Fibroblast of lung (primary cell): ENCODE measurements at regions not wholly inside any gene's neighbourhood (a gene's known extent, or its start where the extent isn't known, plus 50 kb on each side); places are given as distances from the start of the nearest gene placed in this dataset.

Experiments used
- CTCF ChIP-seq, 2 donors: IDR thresholded peaks in 1 of 2; conservative IDR thresholded peaks in 1 of 2; 1 replicate in 1 of 2; 2 replicates in 1 of 2; pipeline ENCODE4 v1.5.1; 2011 to 2012; ENCODE audit warnings: low read length in 2 of 2, control low read depth in 1 of 2, inconsistent platforms in 1 of 2, low read depth in 1 of 2, mild to moderate bottlenecking in 1 of 2
- EZH2 ChIP-seq: IDR thresholded peaks from 2 replicates; pipeline ENCODE4 v1.5.1; 2012; ENCODE audit warnings: low read length, control low read depth, mild to moderate bottlenecking; ENCODE audit errors: missing control alignments

- TF ChIP-seq CTCF (conservative IDR thresholded peaks at IDR 0.05 in 1 of 2, IDR thresholded peaks at IDR 0.05 in 1 of 2; ENCODE audit: low read depth in 1 of 2, low read length in 2 of 2), result no peak
- TF ChIP-seq EZH2, result no peak
Measured at GRCh38 chr14:65187421-65188049, 85.2 kb upstream of the MAX start.
